GDM1 (cell line): ENCODE measurements at regions not wholly inside any gene's neighbourhood (a gene's known extent, or its start where the extent isn't known, plus 50 kb on each side); places are given as distances from the start of the nearest gene placed in this dataset.

Experiments used
- DNase-seq: peaks from one replicate; lab custom pipeline; 2025; lab: John Stamatoyannopoulos, UW

DNA sequence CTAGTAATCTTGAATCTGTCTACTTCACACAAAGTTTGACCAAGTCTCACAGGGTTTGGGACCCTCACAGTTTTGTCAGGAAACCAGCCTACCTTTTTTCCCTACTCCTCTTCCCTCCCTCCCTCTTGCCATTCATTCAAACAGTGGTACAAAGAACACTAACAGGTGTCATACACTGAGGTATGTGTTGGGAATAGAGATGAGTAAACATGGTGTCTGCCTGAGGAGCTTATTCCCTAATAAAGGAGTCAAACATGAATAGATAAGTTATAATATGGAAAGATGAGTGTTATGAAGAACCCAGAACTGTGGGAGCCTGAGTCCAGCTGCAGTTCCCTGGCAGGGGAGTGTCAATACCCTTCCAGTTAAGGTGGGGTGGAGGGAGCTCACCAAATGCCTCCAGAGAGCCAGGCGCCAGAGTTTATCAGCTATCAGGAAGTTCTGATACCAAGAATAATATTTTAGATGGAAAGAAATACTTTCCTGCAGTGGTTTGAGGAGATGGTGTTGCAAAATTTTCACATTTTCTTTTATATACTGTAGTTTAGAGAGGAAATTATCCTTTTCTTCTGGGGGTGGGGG lies 183.4 kb upstream of the NR3C1 start:
- no peak for DNase-seq

DNA sequence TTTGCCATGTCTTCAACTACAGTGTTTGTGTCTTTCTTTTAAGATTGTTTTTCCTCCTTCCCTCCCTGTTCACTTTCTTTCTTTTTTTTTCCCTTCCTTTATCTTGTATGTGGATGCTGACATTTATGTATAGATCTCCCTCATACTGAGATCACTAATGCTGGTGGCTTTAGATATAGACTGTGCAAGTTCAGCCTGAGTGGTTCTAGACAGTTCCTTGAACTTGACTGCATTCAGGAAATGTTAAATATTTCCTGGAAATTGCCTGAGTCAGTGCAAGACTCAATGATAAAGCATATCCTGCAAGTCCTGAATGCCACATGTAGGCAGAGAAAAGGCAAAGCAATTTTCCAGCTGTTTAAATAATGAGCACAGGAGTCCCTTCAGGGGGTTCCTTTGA lies 182.5 kb upstream of the NR3C1 start:
- DNase-seq = no peak

DNA sequence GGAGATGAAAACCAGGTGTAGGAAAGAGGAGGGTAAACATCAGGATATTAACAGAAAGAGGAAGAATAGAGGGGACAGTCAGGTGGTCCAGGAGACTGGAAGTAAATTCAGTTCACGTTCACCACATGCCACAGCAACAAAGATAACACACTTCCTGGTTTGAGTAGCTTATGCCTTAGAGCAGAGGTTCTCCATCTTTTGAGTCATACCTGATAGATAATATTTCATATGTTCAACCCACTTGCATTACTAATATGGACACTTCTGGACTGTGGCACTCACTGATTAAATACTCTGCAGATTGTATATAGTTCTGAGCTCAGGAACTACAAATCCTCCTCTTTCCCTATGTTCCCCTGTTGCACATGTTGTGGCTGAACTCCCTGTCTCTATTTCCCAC lies 179.9 kb upstream of the NR3C1 start:
- DNase-seq = no peak

DNA sequence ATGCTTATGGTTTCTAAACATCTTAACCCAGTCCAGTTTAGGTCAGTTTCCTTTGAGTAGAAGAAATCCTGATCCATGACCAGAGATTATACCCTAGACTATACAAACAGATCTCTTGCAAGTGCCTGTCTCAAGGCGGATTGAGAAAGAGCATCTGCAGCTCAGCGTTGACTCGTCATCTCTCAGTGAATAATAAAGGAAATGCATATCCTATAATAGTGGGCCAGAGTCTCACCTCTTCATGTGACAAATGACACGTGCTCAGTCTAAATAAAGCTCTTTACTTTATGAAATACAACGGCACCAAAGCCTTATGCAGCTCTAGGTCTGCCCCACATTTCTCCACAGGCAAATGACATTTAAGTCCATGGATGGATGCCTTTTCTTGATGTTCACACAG lies 179.4 kb upstream of the NR3C1 start:
- DNase-seq = no peak

DNA sequence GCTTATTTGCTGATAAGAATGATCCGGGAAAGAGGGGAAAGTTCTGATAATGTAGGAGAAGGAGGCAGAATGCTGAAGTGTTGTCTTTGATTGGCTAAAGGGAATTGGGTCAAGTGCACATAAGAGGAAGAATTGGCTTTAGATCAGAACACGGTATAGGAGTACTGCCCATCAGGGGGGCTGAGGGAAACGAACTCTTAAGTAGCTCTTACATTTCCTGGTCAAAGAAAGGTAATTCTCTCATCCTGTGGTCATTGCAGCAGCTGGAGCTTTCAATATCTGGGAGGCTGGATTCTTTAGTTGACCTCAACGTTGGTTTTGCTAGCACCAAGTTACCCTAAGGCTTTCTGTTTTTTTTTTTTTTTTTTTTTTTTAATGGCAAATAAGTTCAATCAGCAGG lies 178.7 kb upstream of the NR3C1 start:
- DNase-seq = no peak

DNA sequence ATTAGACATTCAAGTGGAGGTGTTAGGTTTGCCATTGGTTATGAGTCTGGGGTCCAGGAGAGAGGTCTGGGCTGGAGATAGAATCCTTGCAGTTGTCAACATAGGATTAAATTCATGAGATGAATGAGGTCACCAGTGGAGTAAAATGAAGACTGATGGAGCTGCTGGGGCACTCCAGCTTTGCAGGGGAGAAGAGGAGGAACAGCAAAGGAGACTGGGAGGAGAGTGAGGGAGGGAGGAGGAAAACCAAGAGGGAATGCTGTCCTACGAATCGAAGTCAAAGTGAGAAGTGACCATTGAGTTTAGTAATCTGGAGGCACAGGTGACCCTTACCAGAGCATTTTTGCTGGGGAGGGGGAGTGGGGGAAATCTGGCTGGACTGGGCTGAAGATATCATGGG lies 178.2 kb upstream of the NR3C1 start:
- no peak for DNase-seq

DNA sequence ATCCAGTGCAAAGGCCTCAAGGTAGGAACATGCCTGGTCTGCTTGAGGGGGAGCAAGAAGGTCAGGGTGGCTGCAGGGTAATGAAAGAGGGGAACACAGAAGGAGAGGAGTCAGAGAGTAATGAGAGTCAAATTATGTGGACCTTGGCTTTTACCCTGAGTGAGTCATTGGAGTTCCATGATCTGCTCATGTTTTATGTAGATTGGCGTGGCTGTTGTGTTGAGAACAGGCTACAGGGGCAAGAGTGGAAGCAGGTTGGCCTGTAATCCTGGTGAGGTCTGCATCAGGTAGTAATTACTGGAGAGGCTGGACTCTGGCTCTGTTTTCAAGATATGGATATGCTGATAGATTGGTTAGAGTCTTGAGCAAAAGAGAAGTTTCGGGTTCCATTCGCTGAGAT lies 177.7 kb upstream of the NR3C1 start:
- no peak for DNase-seq

DNA sequence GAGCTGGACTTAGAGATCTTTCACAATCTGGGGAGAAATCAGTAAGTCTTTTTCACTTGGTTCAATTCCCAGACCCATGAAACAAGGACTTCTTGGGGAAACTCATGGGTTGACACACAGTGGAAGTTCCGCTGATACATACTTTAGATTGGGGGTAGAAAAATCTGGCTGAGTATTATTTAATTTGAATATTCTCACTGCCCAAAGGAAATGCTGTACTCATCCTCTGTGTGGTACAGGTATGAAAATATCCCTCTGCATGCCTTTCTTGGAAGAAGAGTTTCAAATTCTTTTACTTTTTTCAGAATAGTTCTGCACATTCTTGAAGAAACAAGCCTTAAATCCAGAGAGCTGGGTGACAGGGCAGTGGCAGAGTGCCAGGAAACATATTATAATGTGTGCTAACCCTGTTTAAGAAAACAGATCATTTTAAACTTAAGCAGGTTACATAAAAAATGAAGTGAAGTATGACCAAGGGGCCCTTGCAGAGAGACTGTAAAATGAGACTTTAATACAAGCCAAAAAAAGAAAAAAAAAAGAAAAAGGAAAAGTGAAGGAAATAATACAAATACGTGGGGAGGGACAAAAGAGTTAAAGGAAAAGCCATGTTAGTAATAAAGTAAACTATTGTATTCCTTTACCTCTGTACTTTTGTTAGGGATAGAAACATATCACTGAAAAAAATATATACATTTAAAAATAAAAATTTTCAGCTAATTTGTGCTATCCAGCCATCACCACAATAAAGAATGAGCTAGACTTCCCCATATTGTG lies 173.4 kb upstream of the NR3C1 start:
- no peak for DNase-seq

DNA sequence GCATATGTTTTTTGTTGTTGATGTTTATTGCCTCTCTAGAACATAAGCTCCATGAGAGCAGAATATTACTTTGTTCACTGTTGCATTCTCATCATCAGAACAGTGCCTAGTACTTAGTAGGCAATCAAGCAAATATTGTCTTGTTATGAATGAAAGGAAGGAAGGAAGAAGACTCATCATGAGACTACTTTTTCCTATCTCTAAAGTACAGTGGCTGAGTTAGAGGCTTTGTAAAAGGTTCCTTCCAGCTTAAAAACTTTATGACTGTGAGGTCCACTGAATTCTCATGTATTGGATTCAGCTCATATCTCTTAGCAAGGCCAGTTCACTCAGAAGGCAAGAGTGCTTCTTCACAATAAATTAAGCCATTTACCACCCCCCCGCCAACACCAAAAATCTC lies 171.8 kb upstream of the NR3C1 start:
- no peak for DNase-seq

DNA sequence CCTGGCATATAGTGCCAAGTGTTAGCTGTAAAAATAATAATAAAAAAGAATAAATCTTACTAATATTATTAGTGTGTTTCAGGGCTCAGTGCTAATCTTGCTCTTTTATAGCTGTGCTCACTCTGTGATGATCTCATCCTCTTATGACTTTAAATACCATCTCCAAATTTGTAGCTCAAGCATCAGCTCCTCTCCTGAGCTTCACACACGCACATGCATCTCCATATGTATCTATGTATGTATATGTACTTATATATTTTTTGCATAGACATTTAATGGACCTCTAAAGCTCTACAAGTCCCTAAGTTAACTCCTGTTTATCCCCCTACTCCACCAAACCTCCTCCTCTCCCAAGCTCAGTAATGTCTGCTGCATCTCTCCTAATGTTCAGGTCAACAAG lies 170.8 kb upstream of the NR3C1 start:
- DNase-seq = no peak

DNA sequence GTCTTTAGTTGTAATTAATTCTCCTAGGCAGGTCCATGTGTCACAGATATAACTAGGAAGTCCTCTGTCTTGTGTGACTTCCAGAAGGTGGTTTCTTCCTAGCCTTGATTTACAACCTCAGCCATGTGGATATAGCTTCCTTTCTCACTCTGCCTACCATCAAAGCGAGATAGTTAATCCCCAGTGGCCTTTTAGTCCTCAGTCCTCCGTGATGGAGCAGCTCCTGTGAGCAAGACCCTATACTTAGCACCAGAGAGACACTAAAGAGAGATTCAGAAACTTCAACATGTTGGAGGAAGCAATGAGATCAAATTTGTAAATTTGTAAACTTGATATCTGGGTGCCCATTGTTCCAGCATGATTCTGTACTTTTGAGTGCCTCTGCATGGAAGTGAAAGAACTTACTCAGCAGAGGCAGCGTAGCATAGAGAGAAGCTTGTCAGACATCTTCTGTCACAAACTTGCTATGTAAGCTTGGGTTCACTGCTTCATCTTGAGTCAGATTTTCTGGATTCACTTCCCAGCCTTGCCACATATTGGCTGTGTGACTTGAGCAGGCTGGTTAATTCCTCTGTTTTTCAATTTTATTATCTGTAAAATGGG lies 170.2 kb upstream of the NR3C1 start:
- no peak for DNase-seq

DNA sequence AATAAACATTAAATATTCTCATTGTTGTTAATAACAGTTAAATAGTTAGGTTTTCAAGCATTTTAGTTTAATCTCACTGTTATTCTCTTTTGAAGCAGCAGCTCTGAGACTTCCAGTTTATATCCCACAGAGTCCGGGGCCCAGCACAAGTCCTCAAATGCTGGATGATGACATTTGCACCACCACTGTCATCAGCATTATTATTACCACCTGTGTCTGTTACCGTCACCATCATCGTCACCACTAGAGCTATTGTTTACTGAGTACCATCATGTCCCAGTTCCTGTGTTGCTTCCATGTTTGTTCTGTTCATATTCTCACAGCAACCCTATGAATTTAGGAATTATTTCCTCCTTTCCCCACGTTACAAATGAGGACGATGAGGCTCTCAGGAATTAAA lies 169.2 kb upstream of the NR3C1 start:
- no peak for DNase-seq

DNA sequence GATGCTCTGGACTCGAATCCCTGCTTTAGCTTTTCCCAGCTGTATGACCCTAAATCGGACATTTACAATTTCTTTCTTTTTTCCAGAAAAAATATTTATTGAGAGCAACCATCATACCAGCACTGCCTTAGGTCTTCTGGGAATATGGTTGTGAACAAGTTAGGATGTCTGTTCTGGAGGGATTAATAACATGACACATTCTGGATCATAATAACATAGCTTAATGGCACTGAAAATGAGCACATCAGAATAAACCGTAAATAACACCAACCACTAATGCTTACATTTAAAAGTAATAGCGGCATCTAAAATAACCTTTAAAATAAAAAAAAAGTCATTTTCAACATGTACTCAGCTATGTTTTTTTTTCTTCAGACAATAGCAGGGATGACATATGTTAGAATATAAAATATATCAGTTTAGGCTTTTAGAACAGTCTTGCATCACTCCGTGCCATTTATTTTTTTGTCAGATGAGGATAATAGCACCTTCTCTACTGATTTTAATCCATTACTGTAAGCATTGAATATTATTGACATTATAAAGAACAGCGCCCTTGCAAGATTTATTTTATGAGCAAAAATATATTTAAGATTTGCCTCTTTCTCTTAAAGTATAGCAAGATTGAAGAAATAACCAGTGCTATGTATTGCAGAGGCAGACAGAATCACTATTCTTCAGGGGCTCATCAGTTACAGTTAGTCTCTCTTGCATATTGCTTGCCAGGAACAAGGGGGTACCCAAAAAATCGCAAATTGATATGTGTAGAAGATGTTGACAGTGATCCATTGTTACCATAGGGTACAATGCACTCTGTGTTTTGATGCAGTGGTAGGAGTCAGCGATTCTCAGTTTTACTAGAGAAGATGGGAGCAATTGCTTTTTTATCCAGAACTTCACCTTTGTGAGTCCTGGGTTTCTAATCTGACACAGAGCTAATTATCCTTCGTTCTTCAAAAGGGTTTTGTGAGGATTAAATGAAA lies 168.4 kb upstream of the NR3C1 start:
- DNase-seq = no peak

DNA sequence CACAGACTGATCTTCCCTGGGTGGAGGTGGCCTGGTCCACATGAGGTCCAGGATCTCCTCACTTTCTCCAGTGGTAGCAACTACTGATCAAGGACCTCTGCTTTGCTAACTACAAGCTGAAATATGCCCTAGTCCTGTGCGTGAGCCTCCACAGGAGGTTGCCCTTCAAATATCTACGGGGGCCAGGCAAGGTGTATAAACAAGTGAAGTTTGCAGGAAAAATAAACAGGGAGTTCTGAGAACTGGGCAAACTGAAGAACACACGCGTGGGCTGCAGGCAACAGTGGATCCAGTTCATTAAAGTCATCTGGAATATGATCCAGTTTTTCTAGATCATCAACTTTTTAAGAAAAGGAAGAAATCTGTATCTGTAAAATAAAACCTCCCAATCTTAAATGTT lies 167.5 kb upstream of the NR3C1 start:
- DNase-seq = no peak

DNA sequence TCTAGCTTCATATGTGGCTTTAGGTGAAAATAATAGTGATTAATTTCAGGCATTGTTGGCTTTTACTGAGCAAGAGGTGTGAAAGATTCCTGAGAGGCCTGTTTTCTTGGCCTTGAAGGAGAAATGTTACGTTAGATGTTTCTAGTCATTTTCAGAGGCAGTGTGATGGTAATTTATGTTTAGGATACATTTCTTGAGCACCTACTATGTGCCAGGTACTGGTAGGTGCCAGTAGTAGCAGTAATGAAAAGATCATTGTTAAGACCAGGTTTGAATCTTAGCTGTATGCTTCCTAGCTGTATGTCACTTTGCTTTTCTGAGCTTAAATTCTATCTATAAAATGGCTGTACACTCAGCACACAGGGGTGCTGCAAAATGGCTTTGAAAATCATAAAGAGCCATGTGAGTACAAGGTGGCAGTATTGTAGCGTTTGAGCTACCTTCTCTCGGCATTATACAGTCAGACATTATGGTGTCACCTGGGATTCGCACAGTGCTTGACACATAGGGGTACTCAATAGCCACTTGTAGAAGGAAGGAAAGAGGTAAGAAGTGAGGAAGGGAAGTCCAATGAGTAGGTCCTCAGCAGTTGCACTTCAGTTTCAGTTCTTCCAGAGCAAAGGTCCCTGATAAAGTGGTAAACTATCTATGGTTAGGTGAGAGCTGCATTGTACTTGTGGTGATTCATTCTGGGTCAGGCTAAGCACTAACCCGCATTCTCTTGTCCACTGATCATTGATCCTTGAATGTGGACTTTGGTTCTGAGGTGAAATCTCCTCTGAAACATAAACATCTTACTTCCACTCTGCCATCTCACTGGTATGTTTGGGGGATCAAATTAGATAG lies 166.5 kb upstream of the NR3C1 start:
- DNase-seq = no peak

DNA sequence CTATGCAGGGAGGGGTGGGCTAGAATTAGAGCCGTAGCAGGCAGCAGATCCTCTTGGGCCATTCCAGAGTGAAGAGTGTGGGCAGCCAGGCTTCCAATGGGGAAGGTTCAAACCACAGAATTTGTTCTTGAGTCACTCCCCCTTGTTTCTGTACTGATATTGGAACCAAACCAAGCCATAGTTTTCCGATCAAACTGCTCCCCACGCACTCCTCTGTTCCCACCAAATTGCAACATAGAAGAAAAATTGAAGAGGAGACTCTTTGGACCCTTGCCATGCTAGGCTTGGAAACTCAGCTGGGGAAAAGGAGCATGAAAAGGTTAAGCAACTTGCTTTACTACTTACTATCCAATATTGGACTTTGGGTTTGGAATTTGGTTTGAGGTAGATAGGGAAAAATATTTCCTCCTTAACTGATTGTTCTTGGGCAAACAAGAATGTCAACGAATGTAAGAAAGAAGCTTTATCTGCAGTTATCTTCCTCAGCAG lies 165.8 kb upstream of the NR3C1 start:
- DNase-seq = no peak

DNA sequence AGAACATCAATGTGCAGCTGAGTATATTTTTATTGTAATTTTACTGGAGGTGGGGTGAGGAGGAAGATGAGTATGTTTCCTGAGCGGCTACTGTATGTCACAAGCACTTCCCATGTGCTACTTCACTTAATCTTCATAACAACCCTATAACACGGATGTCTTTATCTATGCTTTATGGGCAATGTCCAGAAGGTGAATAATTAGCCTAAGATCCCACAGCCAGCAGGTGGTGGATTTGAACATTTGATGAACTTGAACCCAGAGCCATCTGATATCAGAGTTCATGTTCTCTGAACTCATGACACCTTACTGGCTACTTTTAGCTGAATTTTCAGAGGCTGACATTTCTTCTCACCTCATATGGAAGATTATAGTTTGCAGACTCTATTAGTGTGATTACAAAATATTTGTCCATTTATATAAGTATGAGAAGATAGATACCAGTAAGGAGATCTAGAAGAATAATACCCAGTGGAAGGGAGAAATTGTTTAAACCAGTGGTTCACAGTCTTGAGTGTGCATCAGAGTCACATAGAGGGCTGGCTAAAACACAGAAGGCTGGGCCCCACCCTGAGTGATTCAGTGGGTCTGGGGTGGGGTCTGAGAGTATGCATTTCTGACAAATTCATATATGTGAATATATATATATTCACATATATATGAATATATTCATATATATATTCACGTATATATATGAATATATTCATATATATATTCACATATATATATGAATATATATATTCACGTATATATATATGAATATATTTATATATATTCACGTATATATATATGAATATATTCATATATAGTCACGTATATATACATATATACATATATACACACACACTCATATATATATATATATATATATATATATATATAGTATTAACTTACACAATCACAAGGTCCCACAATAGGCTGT lies 164.4 kb upstream of the NR3C1 start:
- no peak for DNase-seq

DNA sequence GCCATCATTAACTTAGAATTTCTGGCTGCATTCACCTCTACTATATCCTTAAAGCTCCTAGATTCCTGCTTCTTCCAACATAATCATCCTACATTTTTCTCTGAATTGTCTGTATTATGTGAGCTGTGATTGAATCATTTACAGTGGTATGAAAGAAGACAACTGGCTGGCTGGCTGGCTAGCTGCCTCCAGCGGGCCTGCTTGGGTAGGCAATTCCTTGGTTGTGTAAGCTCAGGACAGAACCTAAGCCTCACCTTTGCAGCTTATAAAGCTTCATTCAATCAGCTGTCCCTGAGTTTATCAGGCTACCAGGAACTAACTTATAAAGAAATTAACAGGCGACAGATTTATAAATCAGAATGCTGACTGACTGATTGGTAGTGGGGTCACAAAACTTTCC lies 162.7 kb upstream of the NR3C1 start:
- no peak for DNase-seq

DNA sequence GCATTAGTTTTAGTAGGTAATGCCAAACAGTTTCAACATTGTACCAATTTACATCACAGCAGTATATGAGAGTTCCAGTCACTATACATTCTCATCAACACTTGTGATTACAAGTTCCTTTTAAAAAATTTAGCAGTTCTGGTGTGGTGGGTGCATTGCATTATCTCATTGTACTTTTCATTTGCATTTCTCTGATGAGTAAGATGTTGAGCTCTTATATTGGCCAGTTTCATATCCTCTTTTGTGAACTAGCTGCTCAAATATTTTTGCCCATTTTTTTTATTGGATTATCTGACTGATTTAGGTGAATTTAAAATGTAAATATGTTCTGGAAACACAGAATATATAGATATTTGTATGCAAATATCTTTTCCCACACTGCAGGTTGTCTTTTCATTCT lies 160.9 kb upstream of the NR3C1 start:
- no peak for DNase-seq

DNA sequence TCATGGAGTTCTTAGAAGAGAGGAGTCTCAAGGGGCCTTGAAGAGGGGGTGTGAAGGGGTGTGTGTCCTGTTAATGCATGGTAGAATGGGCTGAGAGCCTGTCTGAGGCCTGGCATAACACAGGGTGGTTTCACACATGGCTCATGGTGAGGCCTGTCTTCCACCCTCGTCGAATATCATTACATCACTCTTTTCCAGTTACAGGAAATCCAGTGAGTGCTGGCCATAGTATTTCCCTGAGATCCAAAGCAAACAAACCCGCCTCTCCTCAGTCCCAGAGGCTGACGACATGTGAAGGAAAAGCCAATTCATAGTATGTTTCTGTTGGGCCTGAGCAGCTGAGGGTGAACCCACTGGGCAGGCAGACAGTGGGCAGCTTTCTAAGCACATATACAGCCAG lies 159.4 kb upstream of the NR3C1 start:
- no peak for DNase-seq
